ENCODE measurements at regions not wholly inside any gene's neighbourhood (a gene's known extent, or its start where the extent isn't known, plus 50 kb on each side); places are given as distances from the start of the nearest gene placed in this dataset.
"Not testable (repeated sequence)": the region's sequence is repeated elsewhere in the genome, so short reads cannot be mapped to it uniquely, and the experiment has no call there.

GRCh38 chr1:235059221-235059620, 69.4 kb downstream of the TOMM20 start:
- DNase-seq, result no peak

GRCh38 chr1:235058695-235059094, 69.9 kb downstream of the TOMM20 start:
- DNase-seq, result no peak

GRCh38 chr1:235057385-235058306, 71.0 kb downstream of the TOMM20 start:
- no peak for DNase-seq

GRCh38 chr1:235056937-235057336, 71.7 kb downstream of the TOMM20 start:
- no peak for DNase-seq

- DNase-seq, result no peak
Observed at GRCh38 chr1:235054936-235055335, 73.7 kb downstream of the TOMM20 start.

- DNase-seq, result no peak
Observed at GRCh38 chr1:235054466-235054865, 74.2 kb downstream of the TOMM20 start.

- DNase-seq, result no peak
Observed at GRCh38 chr1:235052067-235053008, 76.3 kb downstream of the TOMM20 start.

- DNase-seq, result no peak
Observed at GRCh38 chr1:235051521-235051920, 77.1 kb downstream of the TOMM20 start.

- no peak for DNase-seq
Observed at GRCh38 chr1:235050911-235051360, 77.7 kb downstream of the TOMM20 start.

- not testable (repeated sequence) for DNase-seq
Observed at GRCh38 chr1:235049716-235050378, 78.8 kb downstream of the TOMM20 start.

GRCh38 chr1:235049217-235049616, 79.4 kb downstream of the TOMM20 start:
- no peak for DNase-seq

GRCh38 chr1:235047331-235047871, 81.2 kb downstream of the TOMM20 start:
- no peak for DNase-seq

- DNase-seq, result no peak
Observed at GRCh38 chr1:235045921-235046601, 82.6 kb downstream of the TOMM20 start.

GRCh38 chr1:235045034-235045690, 83.5 kb downstream of the TOMM20 start:
- DNase-seq, result no peak

GRCh38 chr1:235043234-235043633, 85.4 kb downstream of the TOMM20 start:
- no peak for DNase-seq

GRCh38 chr1:235038701-235039100, 89.9 kb downstream of the TOMM20 start:
- no peak for DNase-seq

GRCh38 chr1:235035928-235036327, 92.7 kb downstream of the TOMM20 start:
- DNase-seq, result no peak

GRCh38 chr1:235030919-235031596, 97.6 kb downstream of the TOMM20 start:
- DNase-seq, result no peak

GRCh38 chr1:235027862-235028250, 100.8 kb downstream of the TOMM20 start:
- DNase-seq, result no peak

- no peak for DNase-seq
Observed at GRCh38 chr1:235027076-235027861, 101.4 kb downstream of the TOMM20 start.

Data from NCI-H1417 treated with DMSO at 0.1 percent for 48 hours (cell line).